Stimulated activated CD4-positive, alpha-beta T cell treated with anti-CD3 and anti-CD28 coated beads, Interleukin-4, amount 100 ng/mL, for 4 hours (primary cell): ENCODE measurements at regions not wholly inside any gene's neighbourhood (a gene's known extent, or its start where the extent isn't known, plus 50 kb on each side); places are given as distances from the start of the nearest gene placed in this dataset.
"Not testable (repeated sequence)": the region's sequence is repeated elsewhere in the genome, so short reads cannot be mapped to it uniquely, and the experiment has no call there.

Experiments used
- DNase-seq, 2 experiments: peaks; one replicate each; pipeline ENCODE4 v3.0.0-alpha.2; 2020

DNA sequence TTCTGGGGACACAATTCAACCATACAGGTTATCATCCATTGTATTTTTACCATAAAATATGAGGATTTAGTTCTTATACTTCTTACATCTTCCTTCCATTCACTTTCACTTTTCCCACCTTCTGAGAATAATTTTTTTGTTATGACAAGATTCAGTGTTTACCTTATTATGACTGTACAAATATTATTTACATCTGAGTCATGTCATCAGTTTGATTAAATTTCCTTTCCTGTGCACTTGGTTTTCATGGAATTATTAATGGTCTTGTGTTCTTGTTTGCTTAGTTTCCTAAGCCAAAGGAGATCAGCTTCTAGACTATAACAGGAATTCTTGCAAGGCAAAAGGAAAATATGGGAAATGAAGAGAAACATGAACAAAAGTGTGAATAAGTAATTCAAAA lies 366.5 kb downstream of the TMEM38B start:
- no peak for DNase-seq

DNA sequence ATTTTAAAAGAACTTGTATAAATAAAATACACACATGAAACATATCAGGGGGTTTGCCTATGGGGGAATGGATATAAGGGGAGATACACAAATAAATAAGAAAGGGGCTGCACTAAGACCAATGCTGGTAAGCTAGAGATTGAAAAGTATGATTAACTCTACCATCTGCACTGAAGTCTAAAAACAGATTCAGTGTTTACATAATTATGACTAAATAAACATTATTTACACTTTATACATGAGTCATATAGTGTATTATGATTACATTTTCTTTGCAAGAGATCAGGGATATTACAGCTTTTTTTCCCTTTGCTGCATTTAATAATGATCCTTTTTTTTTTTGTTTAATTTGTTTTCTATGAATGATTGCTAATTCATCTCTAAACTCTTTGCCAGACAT lies 367.9 kb downstream of the TMEM38B start:
- DNase-seq = no peak

DNA sequence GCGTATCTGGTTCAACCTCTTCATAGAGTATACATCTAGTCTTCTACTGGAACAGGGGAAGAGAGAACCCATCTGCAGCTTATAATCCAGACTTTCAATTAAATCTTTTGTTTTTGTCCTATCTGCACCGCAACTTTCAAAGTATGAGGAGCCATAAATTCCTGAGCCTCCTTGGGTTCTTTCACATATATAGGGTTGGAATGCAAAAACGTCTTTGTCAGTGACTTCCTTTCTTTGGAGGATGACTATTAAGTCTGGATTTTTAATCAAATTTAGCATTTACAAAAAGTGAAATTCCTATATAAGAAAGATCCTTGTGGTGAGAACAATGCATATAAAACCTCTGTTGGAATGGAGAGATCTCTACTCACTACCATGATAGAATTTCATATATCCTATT lies 370.8 kb downstream of the TMEM38B start:
- no peak for DNase-seq

DNA sequence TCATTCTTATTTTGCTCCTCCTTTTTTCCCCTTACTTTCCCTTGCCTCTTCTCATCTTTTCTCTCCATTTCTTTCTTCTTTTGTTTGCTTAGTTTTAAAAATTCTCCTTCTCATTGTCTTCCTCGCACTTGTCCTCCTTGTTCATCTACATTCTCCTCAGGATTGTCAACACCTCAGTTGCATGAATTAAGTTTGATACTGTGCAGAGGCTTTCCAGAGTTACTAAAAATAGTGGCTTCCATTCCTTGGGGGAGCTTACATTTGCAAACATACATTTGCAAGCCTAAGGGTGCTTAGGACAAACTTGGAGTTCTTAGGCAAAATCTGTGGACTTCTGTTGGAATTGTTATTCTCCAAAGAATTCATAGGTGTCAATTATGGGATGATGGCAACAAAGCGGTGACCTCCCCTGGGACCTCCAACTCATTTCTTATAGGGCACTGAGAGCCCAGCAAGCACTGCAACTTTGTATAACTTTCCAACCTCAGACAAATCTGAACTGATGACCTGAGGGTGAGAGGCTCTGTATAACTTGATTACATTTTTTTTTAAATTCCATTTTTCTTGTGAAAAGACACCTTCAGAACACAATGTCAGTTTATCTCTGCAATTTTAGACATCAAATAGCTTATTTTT lies 371.4 kb downstream of the TMEM38B start:
- DNase-seq = no peak

DNA sequence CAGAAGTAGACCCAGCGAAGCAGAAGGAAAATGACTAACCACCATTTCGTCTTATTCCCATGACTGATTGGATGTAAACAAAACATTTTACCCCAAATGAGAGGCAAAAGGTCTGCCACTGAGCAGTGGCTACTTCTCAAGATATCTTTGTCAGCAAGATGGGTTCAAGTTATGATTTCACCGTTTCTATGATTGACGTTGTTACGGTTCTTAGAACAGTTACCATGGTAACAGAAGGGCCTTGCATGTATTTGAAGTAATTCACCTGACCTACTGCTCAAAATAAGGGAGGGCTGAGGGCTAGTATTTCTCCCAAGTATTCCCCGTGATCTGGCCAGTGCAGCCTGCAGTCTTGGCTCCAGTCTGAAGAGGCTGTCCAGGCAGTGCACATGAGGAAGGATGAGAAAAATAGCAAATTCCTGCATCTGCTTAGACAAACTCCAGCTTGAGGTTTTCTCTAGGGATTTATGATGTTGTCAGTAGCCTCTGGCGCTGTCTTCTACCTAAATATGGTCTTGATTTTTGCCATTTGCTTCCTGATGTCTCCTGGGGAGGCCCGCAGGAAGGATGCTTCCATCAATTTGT lies 372.7 kb downstream of the TMEM38B start:
- DNase-seq = no peak

DNA sequence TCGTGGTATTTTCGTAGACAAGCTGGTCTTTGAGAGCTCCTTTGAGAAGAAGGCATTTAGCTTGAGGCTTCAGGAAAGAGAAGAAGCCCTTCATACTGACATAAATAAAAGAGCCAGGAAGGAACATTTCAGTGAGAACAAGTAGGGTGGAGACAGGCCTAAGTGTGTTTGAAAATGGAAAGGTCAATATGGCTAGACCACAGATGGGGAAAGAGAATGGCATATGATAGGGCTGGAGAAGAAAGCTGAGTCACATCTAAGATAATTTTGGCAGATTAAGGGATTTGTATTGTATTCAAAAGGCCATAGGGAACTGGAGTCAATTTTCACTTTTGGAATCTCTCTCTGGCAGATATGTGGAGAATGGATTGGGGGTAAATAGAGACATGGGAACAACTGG lies 374.9 kb downstream of the TMEM38B start:
- DNase-seq = no peak

DNA sequence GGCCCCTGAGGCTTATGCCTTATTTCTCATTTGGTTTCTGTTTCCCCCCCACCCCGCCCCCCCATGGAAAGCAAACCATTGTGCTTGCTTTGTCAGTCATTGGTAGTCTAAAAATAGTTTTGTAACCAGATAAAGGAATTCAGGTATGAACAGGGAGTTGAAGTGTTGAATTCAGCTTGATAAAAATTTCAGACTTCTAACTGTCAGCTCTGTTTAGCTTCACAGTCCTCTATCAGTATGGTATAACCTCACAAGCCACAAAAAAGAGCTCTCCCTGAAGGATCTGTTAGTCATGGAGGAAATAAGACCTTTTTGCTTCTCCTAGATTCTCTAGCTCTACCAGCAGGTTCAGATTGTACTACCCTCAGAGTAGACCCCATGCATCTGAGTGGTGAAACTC lies 378.1 kb downstream of the TMEM38B start:
- DNase-seq = no peak

DNA sequence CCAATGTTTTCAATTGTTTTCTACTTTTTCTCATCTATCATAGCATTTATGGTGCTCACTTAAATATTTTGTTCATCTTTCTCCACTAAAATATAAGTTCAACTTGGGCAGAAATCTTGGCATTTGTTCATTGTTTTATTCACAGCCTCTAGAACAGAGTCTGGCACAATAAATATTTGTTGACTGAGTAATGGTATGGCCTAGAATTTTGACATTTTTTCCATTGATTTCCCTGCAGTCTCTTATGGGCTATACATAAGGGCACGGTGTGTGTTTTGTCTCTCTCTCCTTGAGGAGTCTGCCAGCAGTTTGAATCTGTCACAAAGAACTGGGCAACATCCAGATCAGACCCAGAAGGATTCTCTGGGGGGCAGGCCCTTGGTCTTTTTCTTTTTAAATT lies 379.7 kb downstream of the TMEM38B start:
- DNase-seq = no peak

DNA sequence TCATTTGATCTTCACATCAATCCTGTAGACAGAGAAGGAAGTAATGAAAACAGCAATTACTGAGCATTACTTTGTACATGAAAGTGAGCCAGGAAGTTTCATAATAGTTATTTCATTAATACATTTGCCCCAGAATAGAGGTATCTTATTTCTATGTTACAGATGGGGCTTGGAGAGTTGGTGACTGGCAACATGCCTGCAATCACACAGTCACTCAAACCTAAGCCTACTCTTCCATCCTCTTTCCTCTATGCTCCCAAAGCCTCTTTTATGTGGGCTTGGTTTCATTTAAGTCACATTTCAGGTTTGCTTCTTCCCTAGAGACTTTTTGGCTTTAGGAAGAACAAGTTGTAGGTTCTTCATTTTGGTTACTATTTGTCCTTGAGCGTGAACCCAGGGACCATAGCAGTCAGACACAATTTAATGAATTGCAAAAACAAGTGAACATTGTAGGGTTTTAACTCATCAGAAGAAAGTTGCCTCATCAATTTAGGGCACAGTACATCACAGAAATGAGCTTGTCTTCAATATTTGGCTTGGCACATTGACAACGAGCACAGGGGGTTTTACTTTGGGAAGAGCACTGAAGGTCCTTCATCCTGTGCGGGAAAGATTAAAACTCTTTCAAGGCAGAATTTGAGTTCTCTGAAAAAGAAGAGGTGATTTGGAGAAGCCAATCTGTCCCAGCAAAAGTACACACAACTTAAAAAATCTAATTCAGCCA lies 381.1 kb downstream of the TMEM38B start:
- no peak for DNase-seq

DNA sequence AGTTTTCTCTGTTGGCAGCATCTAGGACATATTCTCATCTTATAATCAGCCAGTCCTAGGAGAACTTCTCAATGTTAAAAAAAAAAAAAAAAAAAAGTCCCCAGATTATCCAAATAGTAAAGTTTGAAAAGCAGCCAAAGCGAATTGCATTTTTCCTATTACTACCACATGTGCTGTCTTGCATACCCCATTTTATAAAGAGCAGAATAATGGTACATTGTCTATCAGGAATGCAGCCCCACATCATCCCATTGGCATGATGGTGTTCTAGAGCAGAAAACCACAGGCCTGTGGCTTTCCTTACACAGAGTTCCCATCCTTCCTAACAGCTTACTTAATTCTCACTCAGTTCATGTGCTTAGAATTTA lies 381.6 kb downstream of the TMEM38B start:
- no peak for DNase-seq

DNA sequence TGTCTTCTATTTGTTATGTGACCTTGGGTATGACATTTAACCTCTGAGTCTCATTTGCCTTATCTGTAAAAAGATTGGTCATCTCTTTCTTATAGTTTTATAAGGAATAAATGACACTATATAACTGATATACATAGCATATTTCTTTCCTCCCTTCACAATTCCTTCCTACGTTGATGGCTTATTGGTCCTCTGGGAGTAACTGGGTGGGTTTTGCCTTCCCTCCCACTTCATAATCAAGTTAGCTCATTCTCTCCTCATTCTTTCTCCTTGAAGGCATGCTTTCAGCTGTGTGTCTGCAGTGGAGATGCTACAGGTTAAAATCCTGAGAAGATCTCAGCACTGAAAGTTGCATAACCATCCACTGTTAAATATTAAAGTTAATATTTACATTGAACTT lies 382.4 kb downstream of the TMEM38B start:
- no peak for DNase-seq

DNA sequence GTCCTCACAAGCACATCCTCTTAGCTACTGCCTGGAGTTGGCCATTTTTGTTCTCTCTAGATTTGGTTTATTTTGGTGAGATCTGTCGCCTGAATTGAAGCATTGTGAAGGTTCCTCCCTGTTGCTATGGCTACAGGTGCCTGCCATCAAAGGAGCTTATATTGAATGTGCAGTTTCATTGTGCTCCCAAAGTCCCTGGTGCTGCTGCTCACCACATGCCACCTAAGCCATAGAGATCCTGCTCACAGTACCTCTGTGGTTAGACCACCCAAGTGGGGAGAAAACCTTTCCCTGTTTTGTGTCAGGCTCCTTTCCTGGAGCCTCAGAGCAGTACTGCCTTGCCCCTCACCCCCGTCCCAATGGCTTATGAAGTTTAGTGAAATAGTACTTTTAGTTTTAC lies 383.4 kb downstream of the TMEM38B start:
- no peak for DNase-seq

DNA sequence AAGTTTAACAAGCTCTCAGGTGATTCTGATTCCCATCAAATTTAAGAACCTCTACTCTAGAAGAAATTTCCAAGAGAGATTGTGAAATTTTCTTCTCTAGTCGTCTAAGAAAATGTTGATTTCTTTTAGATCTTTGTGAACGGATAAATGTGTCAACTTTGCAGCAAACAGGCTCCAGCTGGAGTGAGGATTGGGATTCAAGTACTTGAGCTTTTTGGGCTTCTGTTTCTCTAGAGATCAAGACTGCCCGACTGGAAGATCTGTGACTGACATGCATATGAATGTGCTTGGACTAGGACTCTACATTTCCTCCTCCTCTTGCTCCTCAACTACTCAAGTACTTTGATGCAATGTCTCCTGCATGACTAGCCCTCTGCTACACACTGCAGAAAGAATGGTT lies 388.3 kb downstream of the TMEM38B start:
- no peak for DNase-seq

DNA sequence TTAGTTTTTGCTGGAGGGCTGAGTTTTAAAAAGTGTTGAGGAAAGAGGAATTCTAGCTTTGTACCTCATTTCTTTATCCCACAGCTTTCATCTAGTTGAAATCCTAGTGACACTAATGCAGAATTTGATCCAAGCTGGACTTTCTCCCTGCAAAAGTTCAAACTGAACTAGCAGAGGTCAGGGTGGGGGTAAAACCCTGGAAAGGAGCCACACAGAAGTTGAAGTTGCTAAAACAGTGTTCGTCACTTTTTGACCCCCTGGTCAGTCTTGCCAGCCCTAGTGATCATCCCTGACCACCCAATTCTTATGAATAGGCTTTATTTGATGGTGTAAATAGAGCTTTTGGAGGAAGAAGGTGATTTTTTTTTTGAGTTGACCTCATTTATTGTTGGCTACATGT lies 390.4 kb downstream of the TMEM38B start:
- DNase-seq = no peak

DNA sequence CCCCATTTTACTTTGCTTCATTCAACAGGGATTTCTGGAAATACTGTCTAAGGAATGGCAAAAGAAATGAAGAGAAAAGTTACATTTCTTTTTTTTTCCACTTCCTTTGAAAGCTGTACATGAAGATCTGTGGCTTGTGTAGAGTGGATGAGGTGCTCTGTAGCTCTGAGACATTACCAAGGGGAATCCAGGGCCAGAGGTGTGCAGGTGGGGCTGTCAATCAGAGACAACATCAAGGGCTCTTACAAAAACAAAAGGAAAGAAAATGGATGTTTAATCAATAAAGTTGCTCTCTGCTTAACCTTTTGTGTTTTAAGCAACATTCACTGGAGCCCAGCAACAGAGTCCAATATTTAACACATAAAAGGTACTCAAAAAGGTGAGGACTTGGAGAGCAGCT lies 391.1 kb downstream of the TMEM38B start:
- DNase-seq = no peak

DNA sequence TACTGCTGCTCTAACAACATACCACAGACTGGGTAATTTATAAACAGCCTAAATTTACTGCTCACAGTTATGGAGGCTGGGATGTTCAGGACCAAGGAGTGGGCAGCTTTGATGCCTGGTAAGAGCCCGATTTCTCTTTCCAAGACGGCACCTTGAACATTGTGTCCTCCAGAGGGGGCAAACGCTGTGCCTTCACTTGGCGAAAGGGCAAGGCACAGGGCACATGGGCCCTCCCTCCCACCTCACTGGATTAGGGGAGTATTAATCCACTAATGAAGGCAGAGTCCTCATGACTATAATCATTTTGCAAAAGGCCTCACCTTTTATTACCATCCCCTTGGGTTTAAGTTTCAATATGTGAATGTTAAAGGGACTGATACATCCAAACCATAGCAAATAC lies 397.7 kb downstream of the TMEM38B start:
- no peak for DNase-seq

DNA sequence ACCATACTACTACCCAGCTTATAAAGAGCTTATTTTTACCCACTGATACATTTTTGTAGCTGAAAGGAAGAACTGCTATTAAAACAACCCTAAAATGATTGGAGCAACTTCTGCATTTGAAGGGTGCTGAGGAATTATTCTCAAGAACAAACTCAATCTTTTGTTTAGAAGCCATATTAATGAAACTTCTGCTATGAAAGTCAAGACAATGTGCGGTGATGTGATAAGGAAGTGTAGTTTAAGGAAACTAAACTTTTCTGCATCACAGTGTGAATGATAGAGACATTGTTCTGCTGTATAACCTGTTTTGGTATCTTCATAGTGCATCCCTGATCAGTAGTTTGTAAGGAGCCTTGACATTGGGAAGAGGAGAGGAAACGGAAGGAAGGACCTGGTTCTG lies 408.5 kb downstream of the TMEM38B start:
- DNase-seq = no peak

DNA sequence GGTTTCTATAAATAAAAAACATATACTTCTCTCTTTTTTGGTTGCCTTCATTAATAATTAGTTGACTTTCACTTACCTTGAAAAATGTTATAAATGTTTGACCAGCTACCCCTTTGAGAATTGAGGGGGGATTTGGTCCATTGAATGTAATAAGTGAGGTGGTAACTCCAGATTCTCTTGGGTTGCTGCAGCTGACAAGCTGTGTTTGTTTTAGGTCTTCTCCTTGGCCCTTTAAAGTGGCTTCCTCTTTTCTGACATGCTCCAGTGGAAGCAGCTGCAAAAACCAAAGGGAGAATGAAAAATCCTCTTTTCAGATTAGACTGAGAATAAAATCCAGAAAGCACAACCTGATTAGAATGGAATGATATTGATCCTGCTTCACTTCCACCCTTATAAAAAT lies 410.5 kb downstream of the TMEM38B start:
- DNase-seq = no peak

DNA sequence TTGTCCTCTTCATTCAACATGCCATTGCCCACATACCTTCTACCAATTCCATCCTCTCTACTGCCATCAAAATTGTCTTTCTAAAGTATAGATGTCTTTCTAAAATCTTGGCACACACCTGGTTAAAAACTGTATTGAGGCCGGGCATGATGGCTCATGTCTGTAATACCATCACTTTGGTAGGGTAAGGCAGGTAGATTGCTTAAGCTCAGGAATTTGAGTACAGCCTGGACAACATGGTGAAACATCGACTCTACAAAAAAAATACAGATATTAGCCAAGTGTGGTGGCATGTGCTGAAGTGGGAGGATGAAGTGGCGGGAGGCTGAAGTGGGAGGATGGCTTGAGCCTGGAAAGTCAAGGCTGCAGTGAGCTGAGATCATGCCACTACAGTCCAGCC lies 412.1 kb downstream of the TMEM38B start:
- no peak for DNase-seq

DNA sequence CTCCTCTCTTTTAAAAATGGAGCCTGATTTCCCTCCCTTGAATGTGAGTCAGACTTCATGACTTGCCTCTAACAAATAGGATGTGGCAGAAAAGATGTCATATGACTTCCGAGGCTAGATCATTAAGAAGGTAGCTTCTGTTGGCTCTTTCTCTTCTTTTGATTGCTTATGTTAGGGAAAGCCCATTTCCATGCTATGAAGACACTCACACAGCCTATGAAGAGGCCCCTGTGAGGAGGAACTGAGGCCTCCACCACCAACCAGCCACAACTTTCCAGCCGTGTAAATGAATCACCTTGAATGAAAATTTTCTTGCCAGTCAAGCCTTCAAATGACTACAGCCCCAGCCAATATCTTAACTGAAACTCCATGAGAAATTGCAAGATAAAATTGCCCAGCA lies 413.4 kb downstream of the TMEM38B start:
- DNase-seq = no peak

DNA sequence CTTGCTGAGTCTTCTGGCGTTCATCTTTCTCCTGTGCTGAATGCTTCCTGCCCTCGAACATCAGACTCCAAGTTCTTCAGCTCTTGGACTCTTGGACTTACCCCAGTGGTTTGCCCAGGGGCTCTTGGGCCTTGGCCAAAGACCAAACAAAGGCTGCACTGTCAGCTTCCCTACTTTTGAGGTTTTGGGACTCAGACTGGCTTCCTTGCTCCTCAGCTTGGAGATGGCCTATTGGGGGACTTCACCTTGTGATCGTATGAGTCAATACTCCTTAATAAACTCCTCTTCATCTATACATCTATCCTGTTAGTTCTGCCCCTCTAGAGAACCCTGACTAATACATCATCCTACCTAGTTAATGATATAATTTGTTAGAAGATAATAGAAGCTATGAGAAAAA lies 415.4 kb downstream of the TMEM38B start:
- not testable (repeated sequence) for DNase-seq

DNA sequence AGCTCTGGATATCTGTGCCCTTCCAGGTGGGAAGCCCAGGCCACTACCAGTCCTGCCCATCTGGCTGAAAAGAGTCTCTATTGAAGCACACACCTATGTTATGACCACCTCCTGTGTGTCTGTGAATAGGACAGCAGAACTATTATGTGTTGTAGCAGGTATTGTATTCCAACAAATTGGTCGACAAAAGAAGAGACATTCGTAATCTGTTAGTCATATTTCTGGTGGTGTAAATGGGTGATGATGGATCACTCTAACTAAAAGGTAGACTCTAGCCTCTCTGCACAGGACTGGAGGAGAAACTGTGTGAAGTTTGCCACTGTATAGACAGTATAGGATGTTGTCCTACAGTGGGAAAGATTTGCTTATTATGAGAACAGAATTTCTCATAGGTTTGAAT lies 416.1 kb downstream of the TMEM38B start:
- DNase-seq = no peak

DNA sequence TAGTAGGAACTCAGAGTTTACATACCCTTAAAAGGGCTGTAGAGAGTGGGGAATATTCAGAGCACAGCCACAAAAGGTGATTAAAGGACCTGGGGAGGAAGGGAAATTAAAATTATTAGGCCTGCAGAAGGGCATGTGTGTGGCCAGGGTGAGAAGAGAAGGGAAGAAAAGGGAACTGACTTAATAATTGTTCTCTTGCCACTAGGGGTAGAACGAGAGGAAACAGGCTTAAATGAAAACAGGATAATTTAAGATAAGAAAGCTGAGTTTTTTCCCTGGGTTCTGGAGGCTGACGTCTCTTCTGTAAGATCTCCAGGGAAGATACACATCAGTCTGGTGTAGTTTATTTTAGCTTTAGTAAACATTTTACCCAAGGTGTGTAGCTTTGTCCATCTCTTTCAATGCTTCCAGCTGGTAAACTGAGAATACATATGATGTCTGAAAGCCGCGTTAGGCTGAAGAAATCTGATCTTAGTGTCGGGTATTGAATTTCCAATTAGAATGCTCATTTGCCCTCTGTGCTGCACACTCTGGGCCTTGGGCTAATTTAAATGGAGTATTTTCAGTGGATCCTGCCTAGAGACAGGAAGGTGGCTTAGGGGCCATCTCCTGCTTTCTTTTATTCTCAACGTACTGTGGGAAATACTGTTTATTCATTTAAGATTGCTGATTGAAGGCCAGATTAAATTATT lies 416.8 kb downstream of the TMEM38B start:
- DNase-seq = no peak

DNA sequence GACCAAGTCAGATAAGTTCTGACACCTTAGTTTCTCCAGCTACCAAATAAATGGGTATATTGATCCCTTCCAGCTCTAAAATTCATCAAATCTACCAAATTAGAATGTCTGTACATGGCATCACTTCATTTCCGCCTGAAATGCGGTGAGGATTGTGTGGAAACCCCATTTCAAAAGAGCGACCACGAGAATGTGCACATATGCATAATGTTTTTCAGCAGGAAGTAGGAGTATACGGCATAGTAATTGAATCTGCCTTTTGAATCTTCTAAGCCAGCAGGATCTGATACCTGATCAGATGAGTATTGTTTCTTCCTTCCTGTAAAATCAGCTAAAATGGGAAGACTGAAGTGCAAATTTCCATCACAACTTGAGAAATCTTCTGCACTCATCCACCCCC lies 418.6 kb downstream of the TMEM38B start:
- DNase-seq = no peak
